CD4-positive, alpha-beta memory T cell (primary cell): ENCODE measurements at regions not wholly inside any gene's neighbourhood (a gene's known extent, or its start where the extent isn't known, plus 50 kb on each side); places are given as distances from the start of the nearest gene placed in this dataset.
A peak's percentile ranks its signal among the peaks of the same experiment; 100 is the strongest.
"Not testable (repeated sequence)": the region's sequence is repeated elsewhere in the genome, so short reads cannot be mapped to it uniquely, and the experiment has no call there.

Experiments
- CTCF ChIA-PET: fragments of 350-600 bp; sonication (Branson Sonifier 250); formaldehyde crosslinking; loops from one replicate; lab custom pipeline; 2021; ENCODE audit warnings: inconsistent platforms; ENCODE audit not compliant: partially characterized antibody; lab: Charles Lee
- POLR2A ChIA-PET: fragments of 350-600 bp; sonication (Branson Sonifier 250); formaldehyde crosslinking; loops from one replicate; lab custom pipeline; 2021; ENCODE audit not compliant: partially characterized antibody; lab: Charles Lee
- DNase-seq, 5 donors: peaks; one replicate each; pipeline versions ENCODE4 v3.0.0 to v3.0.0-alpha.2; 2020 to 2022; ENCODE audit warnings: mixed read lengths in 1 of 5
- H3K27ac ChIP-seq: one replicate; pipeline ENCODE4 v1.7.0; 2013; ENCODE audit warnings: low read depth, low read length
- H3K27me3 ChIP-seq: 2 replicates; pipeline ENCODE4 v1.7.0; 2013; ENCODE audit warnings: mild to moderate bottlenecking, low read length, moderate library complexity; ENCODE audit not compliant: insufficient read depth
- H3K36me3 ChIP-seq: 2 replicates; pipeline ENCODE4 v1.7.0; 2013; ENCODE audit warnings: mild to moderate bottlenecking, low read length, moderate library complexity; ENCODE audit not compliant: insufficient read depth
- H3K4me1 ChIP-seq: 2 replicates; pipeline ENCODE4 v1.7.0; 2013; ENCODE audit warnings: mild to moderate bottlenecking, low read length, moderate library complexity; ENCODE audit not compliant: insufficient read depth
- H3K4me3 ChIP-seq, 2 donors: one replicate each; pipeline ENCODE4 v1.7.0; 2013; ENCODE audit warnings: low read length in 2 of 2, mild to moderate bottlenecking in 1 of 2
- H3K9me3 ChIP-seq, 2 donors: one replicate each; pipeline ENCODE4 v1.7.0; 2013; ENCODE audit warnings: low read length in 2 of 2, control low read depth in 1 of 2; ENCODE audit not compliant: control insufficient read depth in 1 of 2
- H3K27ac Mint-ChIP-seq, 7 donors: one replicate each; pipeline ENCODE4 v1.8.0; 2020 to 2021; ENCODE audit warnings: mixed read lengths in 7 of 7, mild to moderate bottlenecking in 6 of 7, inconsistent platforms in 3 of 7, moderate library complexity in 3 of 7
- H3K27me3 Mint-ChIP-seq, 2 donors: one replicate each; pipeline ENCODE4 v1.8.0; 2020 to 2021; ENCODE audit warnings: mixed read lengths in 2 of 2
- H3K36me3 Mint-ChIP-seq, 2 donors: one replicate each; pipeline ENCODE4 v1.8.0; 2020 to 2021; ENCODE audit warnings: mixed read lengths in 2 of 2, inconsistent platforms in 1 of 2, mild to moderate bottlenecking in 1 of 2
- H3K4me1 Mint-ChIP-seq, 4 donors: one replicate each; pipeline ENCODE4 v1.8.0; 2020 to 2021; ENCODE audit warnings: mixed read lengths in 4 of 4, mild to moderate bottlenecking in 1 of 4
- H3K4me3 Mint-ChIP-seq, 8 donors: one replicate each; pipeline ENCODE4 v1.8.0; 2020 to 2021; ENCODE audit warnings: mixed read lengths in 8 of 8, mild to moderate bottlenecking in 7 of 8, moderate library complexity in 6 of 8, inconsistent platforms in 3 of 8
- H3K9me3 Mint-ChIP-seq, 8 donors: one replicate each; pipeline ENCODE4 v1.8.0; 2020 to 2021; ENCODE audit warnings: mixed read lengths in 8 of 8, mild to moderate bottlenecking in 5 of 8, inconsistent platforms in 3 of 8, moderate library complexity in 1 of 8
- intact Hi-C: fragments of 100-400 bp; cut with micrococcal nuclease; formaldehyde crosslinking; loops from one replicate; pipeline ENCODE4 v1.15.1; 2023

DNA sequence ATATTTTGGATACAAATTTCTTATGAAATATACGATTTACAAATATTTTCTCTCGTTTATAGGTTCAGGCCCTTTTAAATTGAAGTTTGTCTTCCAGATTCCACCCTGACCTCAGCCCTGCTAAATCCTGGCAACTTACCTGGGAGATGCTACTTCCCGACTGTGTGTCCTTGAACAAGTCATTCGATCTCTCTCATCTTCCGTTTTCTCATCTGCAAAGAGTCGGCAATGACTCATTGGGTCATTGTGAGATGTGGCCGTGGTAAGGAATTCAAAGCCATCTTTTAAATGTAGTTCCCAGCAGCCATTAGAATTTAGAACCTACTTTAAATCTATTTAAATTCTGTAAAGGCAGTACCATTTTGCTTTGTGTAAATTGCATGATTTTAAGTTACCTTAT, 72.5 kb downstream of the LHX2 start:
- H3K9me3 Mint-ChIP-seq, result peaks cover 5 to 24% (median 15%) of the 10 kb centered on the region in 8 donors
- ChIA-PET CTCF (no interaction called here), POLR2A (no interaction called here)
- intact Hi-C loops, result no loop called here
- DNase-seq, result no peak
- H3K4me1 ChIP-seq, result no peaks in the 10 kb centered on the region
- H3K27me3 Mint-ChIP-seq, result peaks cover 7 to 13% of the 10 kb centered on the region in 2 donors
- H3K36me3 ChIP-seq, result no peaks in the 10 kb centered on the region
- H3K27ac ChIP-seq, result no peak overlapping the region
- H3K27me3 ChIP-seq, result no peaks in the 10 kb centered on the region
- no peaks in the 10 kb centered on the region for H3K9me3 ChIP-seq
- no peak overlapping the region for H3K4me3 ChIP-seq
- no peaks in the 10 kb centered on the region for H3K36me3 Mint-ChIP-seq
- no peaks in the 10 kb centered on the region for H3K4me1 Mint-ChIP-seq
- no peak overlapping the region for H3K4me3 Mint-ChIP-seq
- H3K27ac Mint-ChIP-seq, result no peak overlapping the region

DNA sequence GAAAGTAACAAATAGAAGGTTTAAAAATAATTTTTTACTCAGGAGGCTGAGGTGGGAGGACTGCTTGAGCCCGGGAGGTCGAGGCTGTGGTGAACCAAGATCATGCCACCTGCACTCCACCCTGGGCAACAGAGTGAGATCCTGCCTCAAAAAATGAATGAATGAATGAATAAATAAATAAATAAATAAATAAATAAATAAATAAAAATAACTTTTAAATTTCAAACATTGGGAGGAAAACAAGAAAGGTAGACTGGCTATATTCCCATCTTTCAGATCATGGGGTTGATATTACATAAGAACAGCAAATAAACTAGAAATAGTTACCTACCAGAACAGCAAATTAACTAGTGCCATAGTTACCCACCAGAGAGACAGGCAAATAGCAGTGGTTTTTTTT, 75.7 kb downstream of the LHX2 start:
- Mint-ChIP-seq H3K27me3 (peaks cover 9 to 20% of the 10 kb centered on the region in 2 donors), H3K9me3 (peaks cover 5 to 24% (median 16%) of the 10 kb centered on the region in 8 donors), H3K27ac (no peak overlapping the region), H3K4me3 (no peak overlapping the region), H3K36me3 (no peaks in the 10 kb centered on the region), H3K4me1 (no peaks in the 10 kb centered on the region)
- no peak for DNase-seq
- Histone ChIP-seq H3K27ac (no peak overlapping the region), H3K27me3 (no peaks in the 10 kb centered on the region), H3K4me1 (no peaks in the 10 kb centered on the region), H3K36me3 (no peaks in the 10 kb centered on the region), H3K4me3 (no peak overlapping the region), H3K9me3 (no peaks in the 10 kb centered on the region)
- POLR2A ChIA-PET, result no interaction called here
- intact Hi-C loops, result no loop called here
- CTCF ChIA-PET, result no interaction called here

DNA sequence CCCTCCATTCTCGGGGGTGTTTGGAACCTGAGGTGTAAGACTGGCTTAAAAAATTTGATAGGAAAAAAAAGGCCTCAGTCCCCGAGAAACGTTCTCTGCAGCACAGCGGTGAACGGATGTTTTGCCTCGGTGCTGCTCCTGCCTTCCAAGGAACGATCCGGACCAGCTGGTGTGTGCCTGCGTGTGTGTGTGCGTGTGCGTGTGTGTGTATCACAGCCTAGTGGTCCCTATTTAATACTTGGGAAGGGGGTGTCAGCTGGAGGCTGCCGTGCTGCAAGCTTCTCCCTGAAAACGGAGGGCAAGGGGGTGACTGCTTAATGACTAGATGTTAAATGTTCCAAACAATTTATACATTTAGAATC, 76.9 kb downstream of the LHX2 start:
- intact Hi-C loops, result no loop called here
- peaks cover 5 to 24% (median 17%) of the 10 kb centered on the region in 8 donors for H3K9me3 Mint-ChIP-seq
- CTCF ChIA-PET, result no interaction called here
- no peaks in the 10 kb centered on the region for H3K36me3 Mint-ChIP-seq
- DNase-seq, result no peak
- H3K4me3 ChIP-seq, result no peak overlapping the region
- no peaks in the 10 kb centered on the region for H3K27me3 ChIP-seq
- H3K9me3 ChIP-seq, result no peaks in the 10 kb centered on the region
- H3K4me1 Mint-ChIP-seq, result peaks cover 0 to 4% (median 0%) of the 10 kb centered on the region in 4 donors
- H3K36me3 ChIP-seq, result no peaks in the 10 kb centered on the region
- no peak overlapping the region for H3K4me3 Mint-ChIP-seq
- no peaks in the 10 kb centered on the region for H3K4me1 ChIP-seq
- POLR2A ChIA-PET, result no interaction called here
- H3K27me3 Mint-ChIP-seq, result peaks cover 10 to 18% of the 10 kb centered on the region in 2 donors
- no peak overlapping the region for H3K27ac Mint-ChIP-seq
- H3K27ac ChIP-seq, result no peak overlapping the region

DNA sequence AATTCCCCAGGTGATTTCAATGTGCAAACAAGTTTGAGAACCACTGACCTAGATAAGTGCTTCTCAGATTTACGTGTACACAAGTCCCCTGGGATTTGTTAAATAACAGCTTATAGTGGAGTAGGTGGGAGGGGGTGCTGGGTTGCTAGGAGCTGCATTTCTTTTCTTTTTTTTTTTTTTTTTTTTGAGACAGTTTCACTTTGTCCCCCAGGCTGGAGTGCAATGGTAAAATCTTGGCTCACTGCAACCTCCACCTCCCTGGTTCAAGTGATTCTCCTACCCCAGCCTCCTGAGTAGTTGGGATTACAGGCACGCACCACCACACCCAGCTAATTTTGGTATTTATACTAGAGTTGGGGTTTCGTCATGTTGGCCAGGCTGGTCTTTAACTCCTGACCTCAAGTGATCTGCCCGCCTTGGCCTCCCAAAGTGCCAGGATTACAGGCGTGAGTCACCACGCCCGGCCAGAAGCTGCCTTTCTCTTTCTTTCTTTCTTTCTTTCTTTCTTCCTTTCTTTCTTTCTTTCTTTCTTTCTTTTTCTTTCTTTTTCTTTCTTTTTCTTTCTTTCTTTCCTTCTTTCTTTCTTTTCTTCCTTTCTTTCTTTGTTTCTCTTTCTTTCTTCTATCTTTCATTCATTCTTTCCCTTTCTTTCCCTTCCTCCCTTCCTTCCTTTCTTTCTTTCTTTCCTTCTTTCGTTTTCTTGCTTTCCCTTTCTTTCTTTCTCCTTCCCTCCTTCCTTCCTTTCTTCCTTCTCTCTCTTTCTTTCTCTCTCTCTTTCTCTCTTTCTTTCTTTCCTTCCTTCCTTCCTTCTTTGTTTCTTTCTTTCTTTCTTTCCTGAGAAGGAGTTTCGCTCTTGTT, 78.3 kb downstream of the LHX2 start:
- Mint-ChIP-seq H3K9me3 (peaks cover 5 to 24% (median 17%) of the 10 kb centered on the region in 8 donors), H3K27me3 (peaks cover 10 to 17% of the 10 kb centered on the region in 2 donors)
- H3K27me3 ChIP-seq, H3K4me1 Mint-ChIP-seq, H3K36me3 Mint-ChIP-seq, H3K9me3 ChIP-seq, H3K4me3 Mint-ChIP-seq, H3K27ac Mint-ChIP-seq, H3K27ac ChIP-seq, H3K36me3 ChIP-seq, H3K4me3 ChIP-seq, H3K4me1 ChIP-seq, DNase-seq, POLR2A ChIA-PET, CTCF ChIA-PET, intact Hi-C loops: not testable (repeated sequence)

DNA sequence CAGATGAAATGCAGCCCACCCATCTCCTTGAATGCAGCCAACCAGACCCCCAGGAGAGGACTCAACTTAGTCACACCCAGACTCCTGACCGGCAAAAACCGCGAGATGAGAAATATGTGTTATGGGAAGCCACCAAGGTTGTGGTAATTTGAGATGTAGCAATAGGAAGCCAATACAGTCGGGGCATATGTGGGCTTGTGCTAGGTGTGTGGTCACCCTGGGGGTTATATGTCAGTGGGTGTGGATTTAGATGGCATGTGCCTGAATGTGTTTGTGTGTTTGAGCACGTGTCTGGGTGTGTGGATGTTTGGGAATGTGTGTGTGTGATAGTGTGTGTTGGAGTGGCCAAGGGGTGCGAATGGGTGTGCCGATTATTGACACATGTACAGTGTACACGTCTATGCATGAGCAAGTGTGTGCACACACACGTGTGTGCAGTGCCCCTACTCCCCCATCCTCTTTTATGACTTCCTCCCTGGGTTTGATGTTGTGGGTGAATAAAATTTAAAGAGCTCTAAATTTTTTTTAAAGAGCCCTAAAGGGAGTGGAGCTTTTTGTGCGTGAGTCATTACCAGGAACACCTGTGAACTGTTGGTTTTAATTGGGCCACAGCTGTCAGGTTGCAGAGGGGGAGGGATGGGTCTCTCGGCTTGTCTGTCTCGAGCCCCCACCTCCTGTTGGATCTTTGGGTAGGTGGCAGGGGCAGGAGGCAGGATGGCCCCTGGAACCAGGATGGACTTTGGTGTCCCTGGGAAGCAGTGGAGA, 86.8 kb downstream of the LHX2 start:
- no peaks in the 10 kb centered on the region for H3K27me3 ChIP-seq
- ChIA-PET CTCF (no interaction called here), POLR2A (no interaction called here)
- peaks cover 0 to 1% (median 0%) of the 10 kb centered on the region in 4 donors for H3K4me1 Mint-ChIP-seq
- no peak for DNase-seq
- H3K36me3 Mint-ChIP-seq, result no peaks in the 10 kb centered on the region
- no peaks in the 10 kb centered on the region for H3K9me3 ChIP-seq
- no peak overlapping the region for H3K4me3 Mint-ChIP-seq
- no peak overlapping the region for H3K4me3 ChIP-seq
- intact Hi-C loops, result no loop called here
- H3K27ac Mint-ChIP-seq, result no peak overlapping the region
- no peaks in the 10 kb centered on the region for H3K36me3 ChIP-seq
- H3K27ac ChIP-seq, result no peak overlapping the region
- peaks cover 0 to 1% (median 0%) of the 10 kb centered on the region in 8 donors for H3K9me3 Mint-ChIP-seq
- no peaks in the 10 kb centered on the region for H3K4me1 ChIP-seq
- peaks cover 7 to 31% of the 10 kb centered on the region in 2 donors for H3K27me3 Mint-ChIP-seq

DNA sequence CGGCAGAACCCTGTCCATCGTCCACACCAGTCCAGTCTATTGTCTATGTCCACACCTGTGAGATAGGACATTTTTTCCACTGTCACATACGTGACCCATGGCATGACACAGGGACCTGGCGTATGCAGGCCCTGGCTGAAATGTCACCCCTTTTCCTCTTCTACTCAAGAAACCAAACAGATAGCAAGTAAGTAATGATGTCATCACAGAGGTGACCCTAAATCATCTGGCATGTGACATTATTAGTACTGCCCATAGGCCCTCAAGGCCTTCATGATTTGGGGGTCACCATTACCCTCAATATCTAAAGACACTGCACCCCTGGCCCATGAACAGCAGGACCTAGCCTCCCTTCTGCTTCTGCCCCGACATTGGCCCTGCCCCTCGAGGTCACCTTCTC, 88.3 kb downstream of the LHX2 start:
- Mint-ChIP-seq H3K4me1 (no peaks in the 10 kb centered on the region), H3K4me3 (no peak overlapping the region), H3K27me3 (peaks cover 9 to 31% of the 10 kb centered on the region in 2 donors), H3K36me3 (no peaks in the 10 kb centered on the region), H3K27ac (peak overlapping the region in 1 of 7 donors; percentile 31), H3K9me3 (no peaks in the 10 kb centered on the region)
- no peak overlapping the region for H3K4me3 ChIP-seq
- intact Hi-C loops, result no loop called here
- CTCF ChIA-PET, result no interaction called here
- POLR2A ChIA-PET, result no interaction called here
- no peaks in the 10 kb centered on the region for H3K36me3 ChIP-seq
- H3K4me1 ChIP-seq, result no peaks in the 10 kb centered on the region
- no peak overlapping the region for H3K27ac ChIP-seq
- no peak for DNase-seq
- H3K27me3 ChIP-seq, result no peaks in the 10 kb centered on the region
- H3K9me3 ChIP-seq, result no peaks in the 10 kb centered on the region

DNA sequence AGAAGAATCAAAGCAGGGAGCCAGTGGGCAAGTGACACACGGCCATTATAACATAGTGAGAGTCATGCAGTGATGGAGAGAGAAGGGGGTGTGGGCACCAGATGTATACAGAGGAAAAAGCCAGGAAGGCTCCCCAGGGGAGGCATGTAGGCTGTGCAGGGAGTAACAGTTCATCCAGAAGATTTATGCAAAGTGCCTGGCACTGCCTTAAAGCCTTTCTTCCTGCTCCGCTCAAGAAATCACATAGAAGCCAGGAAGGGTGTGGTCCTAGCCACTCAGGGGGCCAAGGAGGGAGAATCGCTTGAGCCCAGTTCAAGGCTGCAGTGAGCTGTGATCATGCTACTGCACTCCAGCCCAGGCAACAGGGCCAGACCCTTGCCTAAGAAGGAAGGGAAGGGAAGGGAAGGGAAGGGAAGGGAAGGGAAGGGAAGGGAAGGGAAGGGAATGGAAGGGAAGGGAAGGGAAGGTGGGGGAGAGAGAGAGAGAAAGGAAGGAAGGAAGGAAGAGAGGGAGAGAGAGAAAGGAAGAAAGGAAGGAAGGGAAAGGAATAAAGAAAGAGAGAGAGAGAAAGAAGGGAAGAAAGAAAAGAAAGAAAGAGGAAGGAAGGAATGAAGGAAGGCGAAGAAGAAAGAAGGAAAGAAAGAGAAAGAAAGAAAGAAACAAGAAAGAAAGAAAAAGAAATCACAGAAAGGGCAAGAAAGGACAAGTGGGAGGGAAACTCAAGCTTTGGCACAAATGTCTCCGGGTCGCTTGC, 89.8 kb downstream of the LHX2 start:
- H3K27ac Mint-ChIP-seq, result peak overlapping the region in 1 of 7 donors; percentile 32
- Histone ChIP-seq H3K36me3 (no peaks in the 10 kb centered on the region), H3K27me3 (no peaks in the 10 kb centered on the region), H3K4me3 (no peak overlapping the region), H3K9me3 (no peaks in the 10 kb centered on the region), H3K4me1 (no peaks in the 10 kb centered on the region), H3K27ac (no peak overlapping the region)
- POLR2A ChIA-PET, result no interaction called here
- no peaks in the 10 kb centered on the region for H3K36me3 Mint-ChIP-seq
- H3K27me3 Mint-ChIP-seq, result peaks cover 11 to 38% of the 10 kb centered on the region in 2 donors
- H3K4me3 Mint-ChIP-seq, result peak overlapping the region in 1 of 8 donors; percentile 5
- no peaks in the 10 kb centered on the region for H3K4me1 Mint-ChIP-seq
- no peak for DNase-seq
- H3K9me3 Mint-ChIP-seq, result peaks cover 0 to 2% (median 0%) of the 10 kb centered on the region in 8 donors
- intact Hi-C loops, result no loop called here
- CTCF ChIA-PET, result no interaction called here
